ENCODE measurements at regions not wholly inside any gene's neighbourhood (a gene's known extent, or its start where the extent isn't known, plus 50 kb on each side); places are given as distances from the start of the nearest gene placed in this dataset.

GRCh38 chr4:27368781-27369180 is 508.1 kb downstream of the STIM2 start:
- no peak for TF ChIP-seq TAF1 (IDR thresholded peaks at IDR 0.05; ENCODE audit: borderline replicate concordance, low read depth, low read length)
- TF ChIP-seq POLR2AphosphoS5 (IDR thresholded peaks at IDR 0.05; ENCODE audit: low read depth, low read length), result no peak
- no peak for TF ChIP-seq POLR2A (IDR thresholded peaks at IDR 0.05; ENCODE audit: low read depth, low read length)
